ENCODE measurements at regions not wholly inside any gene's neighbourhood (a gene's known extent, or its start where the extent isn't known, plus 50 kb on each side); places are given as distances from the start of the nearest gene placed in this dataset.

DNA sequence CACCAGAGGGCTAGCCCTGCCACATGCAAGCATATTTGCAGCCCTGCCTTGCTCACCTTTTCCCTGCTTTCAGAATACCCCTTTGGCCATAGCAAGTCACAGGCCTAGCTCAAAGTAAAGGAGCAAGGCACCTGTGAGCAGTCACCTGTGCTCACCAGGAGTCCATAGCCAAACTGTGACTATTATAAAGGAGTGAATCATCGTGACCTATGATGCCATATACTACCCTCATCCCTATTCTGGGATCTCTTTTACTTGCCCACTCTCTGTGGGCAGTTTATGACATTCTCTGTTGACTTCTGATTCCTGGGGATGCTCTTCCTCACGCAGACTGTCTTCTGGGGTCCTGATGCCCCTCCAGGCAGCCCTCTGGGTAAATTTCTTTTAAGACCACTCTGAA lies 200.5 kb upstream of the NLRP1 start:
- H4K20me1 ChIP-seq (ENCODE audit: insufficient read depth, low read length), result no peaks in the 10 kb centered on the region
- no peak overlapping the region for H2AFZ ChIP-seq (ENCODE audit: low read length)
- no peaks in the 10 kb centered on the region for H3F3A ChIP-seq (ENCODE audit: insufficient read depth, low read length)
- no peaks in the 10 kb centered on the region for H3K27me3 ChIP-seq (replicated peaks; ENCODE audit: insufficient read depth, low read length)
- no peaks in the 10 kb centered on the region for H3K79me2 ChIP-seq (ENCODE audit: low read length)
- no peak for DNase-seq
- H3K9me2 ChIP-seq (replicated peaks; ENCODE audit: insufficient read depth, low read length), result no peaks in the 10 kb centered on the region
- no peak overlapping the region for H3K27ac ChIP-seq (ENCODE audit: low read length)
- H3K9ac ChIP-seq (ENCODE audit: low read length), result no peak overlapping the region
- no peak overlapping the region for H3K4me2 ChIP-seq (ENCODE audit: low read depth, low read length)
- H3K36me3 ChIP-seq (replicated peaks; ENCODE audit: insufficient read depth, low read length), result no peaks in the 10 kb centered on the region
- H3K4me1 ChIP-seq (ENCODE audit: low read length), result no peaks in the 10 kb centered on the region
- TF ChIP-seq EZH2phosphoT487 (IDR thresholded peaks at IDR 0.05; ENCODE audit: low read length) (no peak), EZH2 (optimal IDR thresholded peaks at IDR 0.05; ENCODE audit: low read depth, low read length) (no peak)
- TF ChIP-seq, protein P1, sequence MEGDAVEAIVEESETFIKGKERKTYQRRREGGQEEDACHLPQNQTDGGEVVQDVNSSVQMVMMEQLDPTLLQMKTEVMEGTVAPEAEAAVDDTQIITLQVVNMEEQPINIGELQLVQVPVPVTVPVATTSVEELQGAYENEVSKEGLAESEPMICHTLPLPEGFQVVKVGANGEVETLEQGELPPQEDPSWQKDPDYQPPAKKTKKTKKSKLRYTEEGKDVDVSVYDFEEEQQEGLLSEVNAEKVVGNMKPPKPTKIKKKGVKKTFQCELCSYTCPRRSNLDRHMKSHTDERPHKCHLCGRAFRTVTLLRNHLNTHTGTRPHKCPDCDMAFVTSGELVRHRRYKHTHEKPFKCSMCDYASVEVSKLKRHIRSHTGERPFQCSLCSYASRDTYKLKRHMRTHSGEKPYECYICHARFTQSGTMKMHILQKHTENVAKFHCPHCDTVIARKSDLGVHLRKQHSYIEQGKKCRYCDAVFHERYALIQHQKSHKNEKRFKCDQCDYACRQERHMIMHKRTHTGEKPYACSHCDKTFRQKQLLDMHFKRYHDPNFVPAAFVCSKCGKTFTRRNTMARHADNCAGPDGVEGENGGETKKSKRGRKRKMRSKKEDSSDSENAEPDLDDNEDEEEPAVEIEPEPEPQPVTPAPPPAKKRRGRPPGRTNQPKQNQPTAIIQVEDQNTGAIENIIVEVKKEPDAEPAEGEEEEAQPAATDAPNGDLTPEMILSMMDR (IDR thresholded peaks at IDR 0.05; ENCODE audit: low read length), result no peak
- no peaks in the 10 kb centered on the region for H3K9me3 ChIP-seq (replicated peaks; ENCODE audit: insufficient read depth, low read length)
- H3K4me3 ChIP-seq (ENCODE audit: low read length), result no peak overlapping the region

DNA sequence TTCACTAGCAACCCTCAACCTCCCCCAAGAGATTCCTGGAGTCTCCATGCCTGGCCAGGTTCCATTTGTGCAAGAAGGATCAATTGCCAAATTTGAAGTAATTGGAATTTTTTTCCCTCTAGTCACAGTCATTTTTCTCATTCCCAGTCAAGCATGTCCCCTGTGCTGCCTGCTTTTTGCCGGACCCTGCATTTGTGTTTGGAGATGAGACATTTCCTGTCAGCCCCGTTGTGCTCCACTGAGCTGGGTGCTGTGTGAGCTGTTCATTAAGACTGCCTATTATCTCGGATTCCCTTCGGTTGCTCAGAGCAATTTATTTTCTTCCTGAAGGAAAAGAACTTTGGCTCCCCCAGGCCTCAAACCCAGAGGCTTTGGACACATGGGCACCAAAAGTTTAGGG lies 201.0 kb upstream of the NLRP1 start:
- Histone ChIP-seq H3K36me3 (replicated peaks; ENCODE audit: insufficient read depth, low read length) (no peaks in the 10 kb centered on the region), H3K27ac (ENCODE audit: low read length) (no peak overlapping the region), H3K9me2 (replicated peaks; ENCODE audit: insufficient read depth, low read length) (no peaks in the 10 kb centered on the region), H3K9ac (ENCODE audit: low read length) (no peak overlapping the region), H3K4me2 (ENCODE audit: low read depth, low read length) (no peak overlapping the region), H3K27me3 (replicated peaks; ENCODE audit: insufficient read depth, low read length) (no peaks in the 10 kb centered on the region), H3K9me3 (replicated peaks; ENCODE audit: insufficient read depth, low read length) (no peaks in the 10 kb centered on the region), H3K4me3 (ENCODE audit: low read length) (no peak overlapping the region), H4K20me1 (ENCODE audit: insufficient read depth, low read length) (no peaks in the 10 kb centered on the region), H2AFZ (ENCODE audit: low read length) (no peak overlapping the region), H3K79me2 (ENCODE audit: low read length) (no peaks in the 10 kb centered on the region), H3F3A (ENCODE audit: insufficient read depth, low read length) (no peaks in the 10 kb centered on the region), H3K4me1 (ENCODE audit: low read length) (no peaks in the 10 kb centered on the region)
- no peak for DNase-seq
- TF ChIP-seq, protein P1 (IDR thresholded peaks at IDR 0.05; ENCODE audit: low read length), result no peak
- TF ChIP-seq EZH2 (optimal IDR thresholded peaks at IDR 0.05; ENCODE audit: low read depth, low read length), result no peak
- no peak for TF ChIP-seq EZH2phosphoT487 (IDR thresholded peaks at IDR 0.05; ENCODE audit: low read length)

DNA sequence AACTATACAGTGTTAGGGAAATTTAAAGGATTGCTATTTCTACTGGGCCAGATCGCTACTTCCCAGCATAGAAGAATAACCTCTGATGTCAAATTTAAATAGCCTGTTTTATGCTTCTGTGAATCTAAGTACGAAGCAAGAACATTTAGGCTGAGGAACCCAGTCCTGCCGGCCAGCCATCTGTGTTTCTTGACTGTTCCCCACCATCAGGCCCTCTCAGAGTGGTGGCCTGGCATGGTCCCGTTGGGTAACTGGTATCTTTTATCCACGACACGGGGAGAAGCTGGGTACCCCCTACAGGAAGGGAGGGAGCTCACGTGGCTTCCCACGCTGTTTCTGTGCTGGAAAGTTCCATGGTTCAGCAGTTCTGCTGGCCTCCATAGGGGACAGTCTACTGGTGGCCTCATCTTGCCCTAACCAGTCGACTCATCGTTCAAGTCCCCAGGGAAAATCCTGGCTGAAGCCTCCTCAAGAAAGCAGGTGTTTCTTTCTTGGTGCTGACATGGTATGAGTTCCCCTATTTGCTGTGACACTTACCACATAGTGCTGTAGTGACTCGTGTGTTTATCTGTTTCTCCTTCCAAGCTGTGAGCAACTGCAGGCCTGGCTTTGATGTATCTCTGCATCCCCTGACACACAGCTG lies 201.7 kb upstream of the NLRP1 start:
- H3K79me2 ChIP-seq (ENCODE audit: low read length), result no peaks in the 10 kb centered on the region
- H3K9me3 ChIP-seq (replicated peaks; ENCODE audit: insufficient read depth, low read length), result no peaks in the 10 kb centered on the region
- no peaks in the 10 kb centered on the region for H3K27me3 ChIP-seq (replicated peaks; ENCODE audit: insufficient read depth, low read length)
- H3F3A ChIP-seq (ENCODE audit: insufficient read depth, low read length), result no peaks in the 10 kb centered on the region
- no peaks in the 10 kb centered on the region for H4K20me1 ChIP-seq (ENCODE audit: insufficient read depth, low read length)
- H3K36me3 ChIP-seq (replicated peaks; ENCODE audit: insufficient read depth, low read length), result no peaks in the 10 kb centered on the region
- H3K9ac ChIP-seq (ENCODE audit: low read length), result no peak overlapping the region
- H3K27ac ChIP-seq (ENCODE audit: low read length), result no peak overlapping the region
- H3K4me1 ChIP-seq (ENCODE audit: low read length), result no peaks in the 10 kb centered on the region
- H3K4me3 ChIP-seq (ENCODE audit: low read length), result no peak overlapping the region
- H3K4me2 ChIP-seq (ENCODE audit: low read depth, low read length), result no peak overlapping the region
- H2AFZ ChIP-seq (ENCODE audit: low read length), result no peak overlapping the region
- TF ChIP-seq EZH2phosphoT487 (IDR thresholded peaks at IDR 0.05; ENCODE audit: low read length) (no peak), EZH2 (optimal IDR thresholded peaks at IDR 0.05; ENCODE audit: low read depth, low read length) (no peak)
- TF ChIP-seq, protein P1 (IDR thresholded peaks at IDR 0.05; ENCODE audit: low read length), result no peak
- DNase-seq, result no peak
- H3K9me2 ChIP-seq (replicated peaks; ENCODE audit: insufficient read depth, low read length), result no peaks in the 10 kb centered on the region
